ENCODE measurements at regions not wholly inside any gene's neighbourhood (a gene's known extent, or its start where the extent isn't known, plus 50 kb on each side); places are given as distances from the start of the nearest gene placed in this dataset.
"Not testable (repeated sequence)": the region's sequence is repeated elsewhere in the genome, so short reads cannot be mapped to it uniquely, and the experiment has no call there.

- DNase-seq = no peak
Measured at GRCh38 chr7:68336594-68336993, 1261.7 kb upstream of the AUTS2 start.

- no peak for DNase-seq
Measured at GRCh38 chr7:68348401-68348800, 1249.9 kb upstream of the AUTS2 start.

- DNase-seq = no peak
Measured at GRCh38 chr7:68362745-68363518, 1235.3 kb upstream of the AUTS2 start.

GRCh38 chr7:68364886-68365625, 1233.2 kb upstream of the AUTS2 start:
- DNase-seq = no peak

- DNase-seq = no peak
Measured at GRCh38 chr7:68371985-68372384, 1226.3 kb upstream of the AUTS2 start.

GRCh38 chr7:68376131-68376661, 1222.1 kb upstream of the AUTS2 start:
- no peak for DNase-seq

- DNase-seq = no peak
Measured at GRCh38 chr7:68381731-68382130, 1216.5 kb upstream of the AUTS2 start.

GRCh38 chr7:68384581-68384980, 1213.7 kb upstream of the AUTS2 start:
- DNase-seq = no peak

GRCh38 chr7:68393051-68393450, 1205.2 kb upstream of the AUTS2 start:
- DNase-seq = no peak

GRCh38 chr7:68394131-68394530, 1204.1 kb upstream of the AUTS2 start:
- no peak for DNase-seq

- DNase-seq = no peak
Measured at GRCh38 chr7:68399991-68400590, 1198.2 kb upstream of the AUTS2 start.

- DNase-seq = no peak
Measured at GRCh38 chr7:68400783-68401182, 1197.5 kb upstream of the AUTS2 start.

GRCh38 chr7:68401313-68401712, 1197.0 kb upstream of the AUTS2 start:
- DNase-seq = no peak

GRCh38 chr7:68406480-68406879, 1191.8 kb upstream of the AUTS2 start:
- no peak for DNase-seq

- no peak for DNase-seq
Measured at GRCh38 chr7:68407460-68407859, 1190.8 kb upstream of the AUTS2 start.

- no peak for DNase-seq
Measured at GRCh38 chr7:68408873-68409272, 1189.4 kb upstream of the AUTS2 start.

GRCh38 chr7:68409851-68410250, 1188.4 kb upstream of the AUTS2 start:
- DNase-seq = no peak

- not testable (repeated sequence) for DNase-seq
Measured at GRCh38 chr7:68410693-68411092, 1187.6 kb upstream of the AUTS2 start.

- DNase-seq = no peak
Measured at GRCh38 chr7:68411742-68412141, 1186.5 kb upstream of the AUTS2 start.

GRCh38 chr7:68414631-68415425, 1183.4 kb upstream of the AUTS2 start:
- no peak for DNase-seq

- DNase-seq = no peak
Measured at GRCh38 chr7:68417002-68417401, 1181.3 kb upstream of the AUTS2 start.

- DNase-seq = no peak
Measured at GRCh38 chr7:68417659-68418058, 1180.6 kb upstream of the AUTS2 start.
